Ishikawa (cell line): ENCODE measurements at regions not wholly inside any gene's neighbourhood (a gene's known extent, or its start where the extent isn't known, plus 50 kb on each side); places are given as distances from the start of the nearest gene placed in this dataset.

Experiments
- CEBPB ChIP-seq: IDR thresholded peaks from 2 replicates; pipeline ENCODE4 v1.6.1; 2012
- CREB1 ChIP-seq: IDR thresholded peaks from 2 replicates; pipeline ENCODE4 v1.6.1; 2012; ENCODE audit warnings: low read depth
- EGR1 ChIP-seq: IDR thresholded peaks from 2 replicates; pipeline ENCODE4 v1.6.1; 2012
- EP300 ChIP-seq: IDR thresholded peaks from 2 replicates; pipeline ENCODE4 v1.6.1; 2012; ENCODE audit warnings: borderline replicate concordance
- FOXM1 ChIP-seq: IDR thresholded peaks from 2 replicates; pipeline ENCODE4 v1.6.1; 2012; ENCODE audit warnings: low read depth, borderline replicate concordance
- NFIC ChIP-seq: IDR thresholded peaks from 2 replicates; pipeline ENCODE4 v1.6.1; 2012
- RAD21 ChIP-seq: IDR thresholded peaks from 2 replicates; pipeline ENCODE4 v1.6.1; 2012; ENCODE audit warnings: low read depth
- REST ChIP-seq: IDR thresholded peaks from 2 replicates; pipeline ENCODE4 v1.6.1; 2012; ENCODE audit warnings: low read depth, mild to moderate bottlenecking
- TAF1 ChIP-seq: IDR thresholded peaks from 2 replicates; pipeline ENCODE4 v1.6.1; 2012; ENCODE audit warnings: low read depth, mild to moderate bottlenecking
- TCF12 ChIP-seq: IDR thresholded peaks from 2 replicates; pipeline ENCODE4 v1.6.1; 2012; ENCODE audit warnings: low read depth
- TEAD4 ChIP-seq: IDR thresholded peaks from 2 replicates; pipeline ENCODE4 v1.6.1; 2012
- YY1 ChIP-seq: IDR thresholded peaks from 2 replicates; pipeline ENCODE4 v1.6.1; 2012; ENCODE audit warnings: low read depth
- ZBTB7A ChIP-seq: IDR thresholded peaks from 2 replicates; pipeline ENCODE4 v1.6.1; 2012; ENCODE audit warnings: low read depth
- TF ChIP-seq, protein P1 (sequence below): IDR thresholded peaks from 2 replicates; pipeline ENCODE4 v1.6.1; 2012
- TF ChIP-seq, protein P2 (sequence below): IDR thresholded peaks from 2 replicates; pipeline ENCODE4 v1.6.1; 2012

DNA sequence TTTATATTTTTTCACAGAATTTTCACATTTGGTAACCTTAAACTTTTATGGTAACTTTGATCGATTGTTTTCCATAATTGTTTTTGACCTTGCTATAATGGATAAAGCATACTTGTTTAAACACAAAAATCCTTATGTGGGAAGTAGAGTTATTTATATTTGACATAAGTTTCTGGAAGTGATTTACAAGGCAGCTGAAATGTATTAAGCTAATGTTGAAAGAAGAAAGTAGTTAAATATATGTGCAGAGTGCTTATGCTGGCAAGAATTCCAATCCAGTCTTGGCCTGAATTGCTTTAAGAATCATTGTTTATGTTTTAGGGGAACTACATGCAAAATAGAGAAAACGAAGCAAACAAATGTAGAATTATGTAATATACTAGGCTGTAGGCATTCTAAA lies 763.6 kb downstream of the TAF11L14 start:
- TF ChIP-seq YY1 (no peak), EP300 (no peak), ZBTB7A (no peak), FOXM1 (no peak), EGR1 (no peak), TAF1 (no peak), RAD21 (no peak), NFIC (no peak), REST (no peak), CREB1 (no peak), TCF12 (no peak), CEBPB (no peak), TEAD4 (no peak)
- TF ChIP-seq, protein P1, sequence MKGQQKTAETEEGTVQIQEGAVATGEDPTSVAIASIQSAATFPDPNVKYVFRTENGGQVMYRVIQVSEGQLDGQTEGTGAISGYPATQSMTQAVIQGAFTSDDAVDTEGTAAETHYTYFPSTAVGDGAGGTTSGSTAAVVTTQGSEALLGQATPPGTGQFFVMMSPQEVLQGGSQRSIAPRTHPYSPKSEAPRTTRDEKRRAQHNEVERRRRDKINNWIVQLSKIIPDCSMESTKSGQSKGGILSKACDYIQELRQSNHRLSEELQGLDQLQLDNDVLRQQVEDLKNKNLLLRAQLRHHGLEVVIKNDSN, result no peak
- TF ChIP-seq, protein P2, sequence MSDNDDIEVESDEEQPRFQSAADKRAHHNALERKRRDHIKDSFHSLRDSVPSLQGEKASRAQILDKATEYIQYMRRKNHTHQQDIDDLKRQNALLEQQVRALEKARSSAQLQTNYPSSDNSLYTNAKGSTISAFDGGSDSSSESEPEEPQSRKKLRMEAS, result no peak

DNA sequence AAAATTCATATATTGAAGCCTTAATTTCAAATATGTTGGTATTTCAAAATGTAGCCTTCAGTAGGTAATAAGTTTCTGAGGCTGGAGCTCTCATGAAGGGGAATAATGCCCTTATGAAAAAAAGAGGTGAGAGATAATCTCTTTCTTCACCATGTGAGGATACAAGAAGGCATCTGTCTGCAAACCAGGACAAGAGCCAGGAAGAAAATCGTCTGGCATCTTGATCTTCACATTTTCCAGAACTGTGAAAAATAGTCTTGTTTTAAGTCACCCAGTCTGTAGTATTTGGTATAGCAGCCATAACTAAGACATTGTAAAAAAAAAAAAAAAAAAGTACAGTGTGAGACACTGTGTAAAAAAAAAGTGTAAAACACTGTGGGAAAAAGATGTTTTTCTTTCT lies 768.9 kb downstream of the TAF11L14 start:
- no peak for TF ChIP-seq ZBTB7A
- TF ChIP-seq, protein P1, result no peak
- no peak for TF ChIP-seq TAF1
- TF ChIP-seq RAD21, result no peak
- no peak for TF ChIP-seq CREB1
- no peak for TF ChIP-seq TEAD4
- no peak for TF ChIP-seq FOXM1
- TF ChIP-seq REST, result no peak
- TF ChIP-seq EGR1, result no peak
- no peak for TF ChIP-seq YY1
- TF ChIP-seq, protein P2, result no peak
- no peak for TF ChIP-seq NFIC
- no peak for TF ChIP-seq CEBPB
- no peak for TF ChIP-seq EP300
- no peak for TF ChIP-seq TCF12

- TF ChIP-seq NFIC, result no peak
- no peak for TF ChIP-seq YY1
- TF ChIP-seq CEBPB, result no peak
- TF ChIP-seq, protein P1, result no peak
- TF ChIP-seq CREB1, result no peak
- TF ChIP-seq EGR1, result no peak
- no peak for TF ChIP-seq TAF1
- no peak for TF ChIP-seq ZBTB7A
- TF ChIP-seq EP300, result no peak
- no peak for TF ChIP-seq FOXM1
- TF ChIP-seq, protein P2, result no peak
- TF ChIP-seq TEAD4, result no peak
- TF ChIP-seq RAD21, result no peak
- TF ChIP-seq TCF12, result no peak
Observed at GRCh38 chr5:18403941-18404438, 769.7 kb downstream of the TAF11L14 start.

DNA sequence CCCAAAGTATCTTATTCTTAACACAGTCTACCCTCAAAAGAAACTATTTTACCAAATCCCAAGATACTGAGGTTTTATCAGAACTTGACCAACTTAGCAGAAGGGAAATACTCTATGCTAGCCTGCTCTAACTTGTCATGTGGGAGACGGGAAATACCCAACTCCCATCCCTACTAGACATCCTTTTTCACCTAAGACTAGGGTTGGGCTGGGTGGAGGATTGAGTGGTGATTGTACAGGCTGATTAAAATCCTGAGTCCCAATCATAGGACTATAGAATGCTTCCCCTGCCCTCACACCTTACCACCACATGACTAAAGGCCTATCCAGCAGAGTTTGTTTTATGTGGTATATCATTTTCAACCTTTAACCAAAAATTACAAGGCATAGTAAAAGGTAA lies 786.5 kb downstream of the TAF11L14 start:
- TF ChIP-seq TCF12 (no peak), RAD21 (no peak), CEBPB (no peak), TAF1 (no peak), EGR1 (no peak), FOXM1 (no peak), CREB1 (no peak)
- TF ChIP-seq, protein P2, result no peak

DNA sequence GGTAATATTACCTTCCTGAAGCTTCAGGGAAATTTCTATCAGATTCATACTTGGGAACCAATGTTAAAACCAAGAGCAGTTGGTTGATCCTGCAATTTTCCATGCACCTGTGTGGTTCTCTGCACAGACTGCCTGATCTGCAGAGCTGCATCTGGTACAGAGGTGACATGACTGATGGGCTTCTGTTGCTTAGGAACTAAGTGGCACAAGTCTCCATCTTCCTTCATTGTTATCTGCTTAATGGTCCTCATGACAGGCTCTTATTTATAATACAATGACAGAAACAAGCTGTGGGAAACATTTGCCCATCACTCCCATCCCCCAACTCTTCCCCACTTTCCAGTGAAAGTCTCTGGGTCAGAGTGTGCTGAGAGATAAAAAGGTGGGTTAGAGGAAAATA lies 799.1 kb downstream of the TAF11L14 start:
- no peak for TF ChIP-seq RAD21
- no peak for TF ChIP-seq EP300
- TF ChIP-seq CREB1, result no peak
